Loucy (cell line): ENCODE measurements at regions not wholly inside any gene's neighbourhood (a gene's known extent, or its start where the extent isn't known, plus 50 kb on each side); places are given as distances from the start of the nearest gene placed in this dataset.

Experiments used
- H2AFZ ChIP-seq: fragments of 200-600 bp; sonication (generic); 2 replicates; pipeline ENCODE4 v1.6.0; 2016; ENCODE audit warnings: antibody characterized with exemption, mild to moderate bottlenecking, low read length, moderate library complexity
- H3F3A ChIP-seq: fragments of 200-600 bp; 2 replicates; pipeline ENCODE4 v1.6.0; 2016; ENCODE audit warnings: antibody characterized with exemption, low read depth, mild to moderate bottlenecking
- H3K27me3 ChIP-seq: fragments of 200-600 bp; sonication (generic); 2 replicates; pipeline ENCODE4 v1.6.1; 2014; ENCODE audit warnings: low read length, mild to moderate bottlenecking; ENCODE audit not compliant: insufficient read depth, poor library complexity, severe bottlenecking
- H3K36me3 ChIP-seq: fragments of 200-600 bp; sonication (generic); 2 replicates; pipeline ENCODE4 v1.6.1; 2016; ENCODE audit warnings: low read length; ENCODE audit not compliant: insufficient read depth
- H3K4me1 ChIP-seq: fragments of 200-600 bp; sonication (generic); 2 replicates; pipeline ENCODE4 v1.5.1; 2014; ENCODE audit warnings: low read length, mild to moderate bottlenecking; ENCODE audit not compliant: insufficient read depth, poor library complexity, severe bottlenecking
- H3K4me2 ChIP-seq: fragments of 200-600 bp; sonication (generic); 2 replicates; pipeline ENCODE4 v1.6.0; 2014; ENCODE audit warnings: antibody characterized with exemption, low read length, low read depth, mild to moderate bottlenecking; ENCODE audit not compliant: poor library complexity, severe bottlenecking
- H3K4me3 ChIP-seq: fragments of 200-600 bp; sonication (generic); 2 replicates; pipeline ENCODE4 v1.5.1; 2014; ENCODE audit warnings: low read length, mild to moderate bottlenecking, mixed read lengths; ENCODE audit not compliant: poor library complexity, severe bottlenecking
- H3K79me2 ChIP-seq: fragments of 200-600 bp; sonication (generic); 2 replicates; pipeline ENCODE4 v1.6.1; 2014; ENCODE audit warnings: low read length; ENCODE audit not compliant: insufficient read depth
- H3K9ac ChIP-seq: fragments of 200-600 bp; sonication (generic); 2 replicates; pipeline ENCODE4 v1.6.0; 2014; ENCODE audit warnings: mild to moderate bottlenecking, low read depth, low read length, moderate library complexity; ENCODE audit not compliant: poor library complexity, severe bottlenecking
- H3K9me2 ChIP-seq: fragments of 200-600 bp; sonication (generic); replicated peaks from 2 replicates; pipeline ENCODE4 v1.6.1; 2016; ENCODE audit warnings: low read depth, low read length, mixed read lengths
- H3K9me3 ChIP-seq: fragments of 200-600 bp; sonication (generic); 2 replicates; pipeline ENCODE4 v1.6.1; 2014; ENCODE audit warnings: mild to moderate bottlenecking, antibody characterized with exemption, low read length, low read depth; ENCODE audit not compliant: insufficient read depth
- H4K20me1 ChIP-seq: fragments of 200-600 bp; sonication (generic); 2 replicates; pipeline ENCODE4 v1.6.0; 2014; ENCODE audit warnings: antibody characterized with exemption, low read length, mild to moderate bottlenecking; ENCODE audit not compliant: insufficient read depth, poor library complexity, severe bottlenecking
- EZH2phosphoT487 ChIP-seq: fragments of 200-600 bp; IDR thresholded peaks from 2 replicates; pipeline ENCODE4 v1.6.1; 2018; ENCODE audit warnings: antibody characterized with exemption, mild to moderate bottlenecking, moderate library complexity, borderline replicate concordance
- TF ChIP-seq, protein P1 (sequence below): fragments of 200-600 bp; sonication (generic); conservative IDR thresholded peaks from 2 replicates; pipeline ENCODE4 v1.5.1; 2014; ENCODE audit warnings: mild to moderate bottlenecking, antibody characterized with exemption, low read length

DNA sequence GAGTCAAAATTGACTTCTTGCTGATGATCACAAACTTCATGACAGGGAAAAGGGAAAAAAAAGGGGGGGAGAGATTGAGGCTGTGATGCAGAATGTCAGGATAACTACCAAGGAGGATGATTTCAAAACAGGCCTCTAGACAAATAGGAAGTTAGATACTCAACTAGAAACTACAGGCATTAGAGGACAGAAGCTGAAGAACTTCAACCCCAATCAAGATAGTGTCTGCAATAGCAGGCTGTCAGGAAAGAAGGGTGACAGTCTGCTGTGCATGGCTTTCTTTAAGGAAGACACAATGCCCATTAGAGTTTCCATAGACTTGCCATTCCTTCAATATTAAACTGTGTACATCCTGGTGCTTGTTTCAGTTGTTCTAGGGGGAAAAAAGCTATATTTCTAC is 257.2 kb downstream of the TTLL7 start:
- TF ChIP-seq, protein P1, sequence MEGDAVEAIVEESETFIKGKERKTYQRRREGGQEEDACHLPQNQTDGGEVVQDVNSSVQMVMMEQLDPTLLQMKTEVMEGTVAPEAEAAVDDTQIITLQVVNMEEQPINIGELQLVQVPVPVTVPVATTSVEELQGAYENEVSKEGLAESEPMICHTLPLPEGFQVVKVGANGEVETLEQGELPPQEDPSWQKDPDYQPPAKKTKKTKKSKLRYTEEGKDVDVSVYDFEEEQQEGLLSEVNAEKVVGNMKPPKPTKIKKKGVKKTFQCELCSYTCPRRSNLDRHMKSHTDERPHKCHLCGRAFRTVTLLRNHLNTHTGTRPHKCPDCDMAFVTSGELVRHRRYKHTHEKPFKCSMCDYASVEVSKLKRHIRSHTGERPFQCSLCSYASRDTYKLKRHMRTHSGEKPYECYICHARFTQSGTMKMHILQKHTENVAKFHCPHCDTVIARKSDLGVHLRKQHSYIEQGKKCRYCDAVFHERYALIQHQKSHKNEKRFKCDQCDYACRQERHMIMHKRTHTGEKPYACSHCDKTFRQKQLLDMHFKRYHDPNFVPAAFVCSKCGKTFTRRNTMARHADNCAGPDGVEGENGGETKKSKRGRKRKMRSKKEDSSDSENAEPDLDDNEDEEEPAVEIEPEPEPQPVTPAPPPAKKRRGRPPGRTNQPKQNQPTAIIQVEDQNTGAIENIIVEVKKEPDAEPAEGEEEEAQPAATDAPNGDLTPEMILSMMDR, result no peak
- no peak overlapping the region for H3K9ac ChIP-seq
- H3K79me2 ChIP-seq, result no peaks in the 10 kb centered on the region
- no peaks in the 10 kb centered on the region for H3K27me3 ChIP-seq
- no peaks in the 10 kb centered on the region for H3K9me3 ChIP-seq
- H4K20me1 ChIP-seq, result no peaks in the 10 kb centered on the region
- no peak overlapping the region for H2AFZ ChIP-seq
- H3K4me1 ChIP-seq, result no peaks in the 10 kb centered on the region
- H3F3A ChIP-seq, result no peaks in the 10 kb centered on the region
- no peak overlapping the region for H3K4me3 ChIP-seq
- H3K36me3 ChIP-seq, result no peaks in the 10 kb centered on the region
- H3K9me2 ChIP-seq, result no peaks in the 10 kb centered on the region
- no peak overlapping the region for H3K4me2 ChIP-seq

DNA sequence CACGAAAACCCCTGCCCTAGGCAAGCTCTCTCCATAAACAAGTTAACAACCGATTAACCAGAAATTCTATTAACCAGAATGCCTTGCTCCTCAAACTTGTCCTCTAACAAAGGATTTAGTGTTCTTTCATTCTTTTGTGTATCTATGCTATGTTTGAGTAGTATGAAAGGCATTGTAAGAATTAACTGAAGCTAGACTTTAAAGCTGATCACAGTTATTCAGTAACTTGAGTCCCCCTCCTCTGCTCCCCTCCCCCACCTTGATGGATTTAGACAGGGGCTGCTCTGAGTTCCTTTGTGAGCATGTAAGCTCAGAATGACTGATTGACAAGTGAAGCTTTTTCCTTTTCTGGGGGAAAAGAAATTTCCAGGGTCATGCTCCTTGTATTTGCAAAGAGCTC is 257.6 kb downstream of the TTLL7 start:
- Histone ChIP-seq H3K4me3 (no peak overlapping the region), H2AFZ (no peak overlapping the region), H3K4me1 (no peaks in the 10 kb centered on the region), H3K36me3 (no peaks in the 10 kb centered on the region), H3K9me2 (no peaks in the 10 kb centered on the region), H3K27me3 (no peaks in the 10 kb centered on the region), H3F3A (no peaks in the 10 kb centered on the region), H3K4me2 (no peak overlapping the region), H3K9ac (no peak overlapping the region), H3K79me2 (no peaks in the 10 kb centered on the region), H3K9me3 (no peaks in the 10 kb centered on the region), H4K20me1 (no peaks in the 10 kb centered on the region)
- TF ChIP-seq, protein P1, result no peak
- no peak for TF ChIP-seq EZH2phosphoT487

DNA sequence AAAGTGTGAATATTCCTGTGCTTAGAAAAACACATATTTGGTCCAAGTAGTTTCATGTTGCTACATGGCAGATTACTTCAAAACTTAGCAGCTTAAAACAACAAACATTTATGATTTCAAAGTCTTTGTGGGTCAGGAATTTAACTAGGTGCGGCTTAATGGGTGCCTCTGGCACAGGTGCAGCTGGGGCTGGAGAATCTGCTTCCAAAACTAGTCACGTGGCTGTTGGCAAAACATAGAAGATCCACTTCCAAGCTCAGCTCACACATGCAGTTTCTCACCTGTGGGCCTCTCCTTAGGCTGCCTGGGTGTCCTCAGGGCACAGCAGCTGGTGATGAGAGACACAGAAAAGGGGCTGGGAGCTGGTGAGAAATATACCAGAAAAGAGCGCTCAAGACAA is 263.4 kb downstream of the TTLL7 start:
- no peaks in the 10 kb centered on the region for H3K27me3 ChIP-seq
- H3K9ac ChIP-seq, result no peak overlapping the region
- no peak for TF ChIP-seq EZH2phosphoT487
- TF ChIP-seq, protein P1, result no peak
- no peaks in the 10 kb centered on the region for H3K9me2 ChIP-seq
- H3K9me3 ChIP-seq, result no peaks in the 10 kb centered on the region
- no peaks in the 10 kb centered on the region for H3K36me3 ChIP-seq
- H4K20me1 ChIP-seq, result no peaks in the 10 kb centered on the region
- no peak overlapping the region for H3K4me3 ChIP-seq
- no peak overlapping the region for H3K4me2 ChIP-seq
- no peaks in the 10 kb centered on the region for H3K79me2 ChIP-seq
- no peaks in the 10 kb centered on the region for H3K4me1 ChIP-seq
- H2AFZ ChIP-seq, result no peak overlapping the region
- H3F3A ChIP-seq, result no peaks in the 10 kb centered on the region
